WTC11 (cell line): ENCODE measurements at regions not wholly inside any gene's neighbourhood (a gene's known extent, or its start where the extent isn't known, plus 50 kb on each side); places are given as distances from the start of the nearest gene placed in this dataset.

Experiments
- ATAC-seq: fragments of 200-7000 bp; cut with Tn5 transposase; 2 replicates; pipeline ENCODE4 v1.10.0; 2021; ENCODE audit warnings: mild to moderate bottlenecking, moderate library complexity
- CTCF ChIA-PET: fragments of 300-600 bp; sonication (Branson Sonifier 250); formaldehyde crosslinking; loops from one replicate; lab custom pipeline; 2021; ENCODE audit warnings: antibody characterized with exemption; lab: Charles Lee
- POLR2A ChIA-PET: fragments of 350-600 bp; sonication (Branson Sonifier 250); formaldehyde crosslinking; loops from one replicate; lab custom pipeline; 2021; ENCODE audit warnings: antibody characterized with exemption; lab: Charles Lee
- DNase-seq: peaks from one replicate; pipeline ENCODE4 v3.0.0; 2021; ENCODE audit warnings: low spot score
- H3K27ac Mint-ChIP-seq: 2 replicates; pipeline ENCODE4 v1.8.0; 2021; ENCODE audit warnings: mixed read lengths
- H3K27me3 Mint-ChIP-seq: 2 replicates; pipeline ENCODE4 v1.8.0; 2021; ENCODE audit warnings: low read depth, mild to moderate bottlenecking, moderate library complexity, mixed read lengths
- H3K36me3 Mint-ChIP-seq: 2 replicates; pipeline ENCODE4 v1.8.0; 2021; ENCODE audit warnings: mixed read lengths
- H3K4me1 Mint-ChIP-seq: 2 replicates; pipeline ENCODE4 v1.8.0; 2022; ENCODE audit warnings: mixed read lengths
- H3K4me3 Mint-ChIP-seq: 2 replicates; pipeline ENCODE4 v1.8.0; 2021; ENCODE audit warnings: mild to moderate bottlenecking, moderate library complexity, mixed read lengths
- H3K9me3 Mint-ChIP-seq: 2 replicates; pipeline ENCODE4 v1.8.0; 2021; ENCODE audit warnings: mixed read lengths
- AR ChIP-seq: fragments of 250-450 bp; sonication (Bioruptor Pico); IDR thresholded peaks from 2 replicates; pipeline ENCODE4 v1.9.0; 2021; ENCODE audit warnings: mild to moderate bottlenecking
- ATF1 ChIP-seq: sonication (generic); formaldehyde crosslinking; IDR thresholded peaks from 2 replicates; pipeline ENCODE4 v1.8.1; 2023; ENCODE audit warnings: mild to moderate bottlenecking, moderate library complexity, missing genetic modification reagents
- FOXJ3 ChIP-seq: sonication (generic); formaldehyde crosslinking; IDR thresholded peaks from 2 replicates; pipeline ENCODE4 v1.9.0; 2021; ENCODE audit warnings: missing genetic modification reagents, mild to moderate bottlenecking, borderline replicate concordance
- GABPB1 ChIP-seq: sonication (generic); formaldehyde crosslinking; IDR thresholded peaks from 2 replicates; pipeline ENCODE4 v1.8.1; 2023; ENCODE audit warnings: mild to moderate bottlenecking, missing genetic modification reagents
- GTF2I ChIP-seq: fragments of 250-450 bp; sonication (Bioruptor Pico); conservative IDR thresholded peaks from 2 replicates; pipeline ENCODE4 v1.4.0; 2021; ENCODE audit warnings: mild to moderate bottlenecking
- KAT7 ChIP-seq: sonication (generic); formaldehyde crosslinking; IDR thresholded peaks from 2 replicates; pipeline ENCODE4 v1.8.1; 2023; ENCODE audit warnings: missing genetic modification reagents, mild to moderate bottlenecking, borderline replicate concordance
- NR3C1 ChIP-seq: sonication (generic); formaldehyde crosslinking; conservative IDR thresholded peaks from 2 replicates; pipeline ENCODE4 v1.8.1; 2023; ENCODE audit warnings: low read depth, mild to moderate bottlenecking, missing genetic modification reagents
- PRDM15 ChIP-seq: sonication (generic); formaldehyde crosslinking; IDR thresholded peaks from 2 replicates; pipeline ENCODE4 v1.8.0; 2022; ENCODE audit warnings: missing genetic modification reagents
- SMAD3 ChIP-seq: sonication (generic); formaldehyde crosslinking; IDR thresholded peaks from 2 replicates; pipeline ENCODE4 v1.8.0; 2022; ENCODE audit warnings: missing genetic modification reagents, mild to moderate bottlenecking, borderline replicate concordance
- TEAD4 ChIP-seq: sonication (generic); formaldehyde crosslinking; IDR thresholded peaks from 2 replicates; pipeline ENCODE4 v1.8.0; 2022; ENCODE audit warnings: mild to moderate bottlenecking, missing genetic modification reagents
- ZNF138 ChIP-seq: sonication (generic); formaldehyde crosslinking; conservative IDR thresholded peaks from 2 replicates; pipeline ENCODE4 v1.8.1; 2022; ENCODE audit warnings: mild to moderate bottlenecking, moderate library complexity, missing genetic modification reagents
- ZNF512 ChIP-seq: sonication (generic); formaldehyde crosslinking; IDR thresholded peaks from 2 replicates; pipeline ENCODE4 v1.8.1; 2022; ENCODE audit warnings: missing genetic modification reagents, borderline replicate concordance
- TF ChIP-seq, protein P1 (sequence below): fragments of 250-450 bp; sonication (Bioruptor Pico); conservative IDR thresholded peaks from 2 replicates; pipeline ENCODE4 v1.9.0; 2021; ENCODE audit warnings: mild to moderate bottlenecking
- TF ChIP-seq, protein P2 (sequence below): sonication (generic); formaldehyde crosslinking; IDR thresholded peaks from 2 replicates; pipeline ENCODE4 v1.8.1; 2022; ENCODE audit warnings: mild to moderate bottlenecking, missing genetic modification reagents, moderate library complexity, borderline replicate concordance
- TF ChIP-seq, protein P3 (sequence below): fragments of 250-450 bp; sonication (Bioruptor Pico); IDR thresholded peaks from 2 replicates; pipeline ENCODE4 v2.1.2; 2022; ENCODE audit warnings: mild to moderate bottlenecking, moderate library complexity
- TF ChIP-seq, protein P4 (sequence below): sonication (generic); formaldehyde crosslinking; IDR thresholded peaks from 2 replicates; pipeline ENCODE4 v1.8.1; 2023; ENCODE audit warnings: mild to moderate bottlenecking, missing genetic modification reagents

DNA sequence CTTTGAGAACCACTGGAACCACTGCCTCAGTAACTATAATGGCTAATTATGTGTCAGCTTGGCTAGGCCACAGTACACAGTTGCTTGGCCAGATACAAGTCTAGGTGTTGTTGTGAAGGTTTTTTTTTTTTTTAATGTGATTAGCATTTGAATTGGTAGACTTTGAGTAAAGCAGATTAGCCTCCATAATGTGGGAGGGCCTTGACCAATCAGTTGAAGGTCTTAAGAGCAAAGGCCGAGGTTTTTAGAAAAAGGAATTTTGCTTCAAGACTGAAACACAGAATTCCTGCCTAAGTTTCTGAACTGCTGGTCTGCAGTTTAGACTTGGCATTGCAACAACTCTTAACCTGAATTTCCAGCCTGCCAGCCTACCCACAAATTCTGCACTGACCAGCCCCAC is 451.6 kb upstream of the AZI2 start:
- no peaks in the 10 kb centered on the region for H3K9me3 Mint-ChIP-seq
- ChIA-PET POLR2A (no interaction called here), CTCF (no interaction called here)
- no peak overlapping the region for H3K27ac Mint-ChIP-seq
- H3K4me1 Mint-ChIP-seq: no peaks in the 10 kb centered on the region
- no peak for DNase-seq
- H3K27me3 Mint-ChIP-seq: no peaks in the 10 kb centered on the region
- H3K4me3 Mint-ChIP-seq: no peak overlapping the region
- no peak for ATAC-seq
- no peaks in the 10 kb centered on the region for H3K36me3 Mint-ChIP-seq
- TF ChIP-seq GTF2I (CRISPR knock-in tag) (no peak), TEAD4 (CRISPR knock-in tag) (no peak), AR (CRISPR knock-in tag) (no peak), GABPB1 (no peak), NR3C1 (no peak), ATF1 (CRISPR knock-in tag) (no peak), PRDM15 (CRISPR knock-in tag) (no peak)
- TF ChIP-seq, protein P1, sequence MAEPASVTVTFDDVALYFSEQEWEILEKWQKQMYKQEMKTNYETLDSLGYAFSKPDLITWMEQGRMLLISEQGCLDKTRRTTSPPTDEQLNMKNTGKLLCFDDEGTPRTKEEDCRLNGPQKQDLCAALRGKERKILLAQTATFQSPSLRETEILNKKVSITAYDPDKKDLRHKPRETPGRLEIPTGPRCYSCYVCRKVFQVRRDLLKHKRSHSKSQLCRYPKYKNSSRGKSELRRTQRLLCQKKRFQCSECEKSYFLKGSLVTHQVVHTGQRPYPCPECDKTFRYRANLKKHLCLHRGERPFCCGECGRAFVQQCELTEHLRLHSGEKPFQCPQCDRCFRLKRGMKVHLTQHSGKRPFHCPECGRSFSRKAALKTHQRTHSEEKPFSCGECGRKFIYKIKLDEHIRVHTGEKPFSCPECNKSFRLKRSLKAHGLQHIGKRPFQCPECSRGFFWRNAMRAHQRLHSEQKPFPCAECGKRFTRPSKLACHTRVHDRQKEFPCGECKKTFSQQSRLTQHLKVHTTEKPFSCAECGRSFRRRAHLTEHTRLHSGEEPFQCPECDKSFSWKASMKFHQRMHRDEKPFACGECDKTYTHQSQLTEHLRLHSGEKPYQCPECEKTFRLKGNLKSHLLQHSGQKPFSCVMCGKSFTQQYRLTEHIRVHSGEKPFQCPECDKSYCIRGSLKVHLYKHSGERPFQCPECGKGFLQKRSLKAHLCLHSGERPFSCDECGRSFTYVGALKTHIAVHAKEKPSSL: no peak
- TF ChIP-seq, protein P2, sequence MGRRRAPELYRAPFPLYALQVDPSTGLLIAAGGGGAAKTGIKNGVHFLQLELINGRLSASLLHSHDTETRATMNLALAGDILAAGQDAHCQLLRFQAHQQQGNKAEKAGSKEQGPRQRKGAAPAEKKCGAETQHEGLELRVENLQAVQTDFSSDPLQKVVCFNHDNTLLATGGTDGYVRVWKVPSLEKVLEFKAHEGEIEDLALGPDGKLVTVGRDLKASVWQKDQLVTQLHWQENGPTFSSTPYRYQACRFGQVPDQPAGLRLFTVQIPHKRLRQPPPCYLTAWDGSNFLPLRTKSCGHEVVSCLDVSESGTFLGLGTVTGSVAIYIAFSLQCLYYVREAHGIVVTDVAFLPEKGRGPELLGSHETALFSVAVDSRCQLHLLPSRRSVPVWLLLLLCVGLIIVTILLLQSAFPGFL (CRISPR knock-in tag): no peak

GRCh38 chr3:28808068-28808467 is 459.4 kb upstream of the AZI2 start:
- CTCF ChIA-PET: no interaction called here
- ATAC-seq: no peak
- H3K4me3 Mint-ChIP-seq: no peak overlapping the region
- TF ChIP-seq PRDM15 (CRISPR knock-in tag) (no peak), KAT7 (CRISPR knock-in tag) (no peak), ZNF138 (no peak), FOXJ3 (CRISPR knock-in tag) (no peak), ZNF512 (no peak), SMAD3 (CRISPR knock-in tag) (no peak), GABPB1 (no peak)
- TF ChIP-seq, protein P3, sequence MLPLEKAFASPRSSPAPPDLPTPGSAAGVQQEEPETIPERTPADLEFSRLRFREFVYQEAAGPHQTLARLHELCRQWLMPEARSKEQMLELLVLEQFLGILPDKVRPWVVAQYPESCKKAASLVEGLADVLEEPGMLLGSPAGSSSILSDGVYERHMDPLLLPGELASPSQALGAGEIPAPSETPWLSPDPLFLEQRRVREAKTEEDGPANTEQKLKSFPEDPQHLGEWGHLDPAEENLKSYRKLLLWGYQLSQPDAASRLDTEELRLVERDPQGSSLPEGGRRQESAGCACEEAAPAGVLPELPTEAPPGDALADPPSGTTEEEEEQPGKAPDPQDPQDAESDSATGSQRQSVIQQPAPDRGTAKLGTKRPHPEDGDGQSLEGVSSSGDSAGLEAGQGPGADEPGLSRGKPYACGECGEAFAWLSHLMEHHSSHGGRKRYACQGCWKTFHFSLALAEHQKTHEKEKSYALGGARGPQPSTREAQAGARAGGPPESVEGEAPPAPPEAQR: no peak
- TF ChIP-seq, protein P4, sequence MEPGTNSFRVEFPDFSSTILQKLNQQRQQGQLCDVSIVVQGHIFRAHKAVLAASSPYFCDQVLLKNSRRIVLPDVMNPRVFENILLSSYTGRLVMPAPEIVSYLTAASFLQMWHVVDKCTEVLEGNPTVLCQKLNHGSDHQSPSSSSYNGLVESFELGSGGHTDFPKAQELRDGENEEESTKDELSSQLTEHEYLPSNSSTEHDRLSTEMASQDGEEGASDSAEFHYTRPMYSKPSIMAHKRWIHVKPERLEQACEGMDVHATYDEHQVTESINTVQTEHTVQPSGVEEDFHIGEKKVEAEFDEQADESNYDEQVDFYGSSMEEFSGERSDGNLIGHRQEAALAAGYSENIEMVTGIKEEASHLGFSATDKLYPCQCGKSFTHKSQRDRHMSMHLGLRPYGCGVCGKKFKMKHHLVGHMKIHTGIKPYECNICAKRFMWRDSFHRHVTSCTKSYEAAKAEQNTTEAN: no peak

More at GRCh38 chr3:28808068-28808467, 459.4 kb upstream of the AZI2 start:
- DNase-seq: no peak
- H3K27me3 Mint-ChIP-seq: no peaks in the 10 kb centered on the region
- 0 out of 2 replicates have a peak, but pooled peaks cover 3% of the 10 kb centered on the region for H3K4me1 Mint-ChIP-seq
- H3K36me3 Mint-ChIP-seq: no peaks in the 10 kb centered on the region
- H3K27ac Mint-ChIP-seq: no peak overlapping the region
- H3K9me3 Mint-ChIP-seq: no peaks in the 10 kb centered on the region
- POLR2A ChIA-PET: no interaction called here
